ENCODE measurements at regions not wholly inside any gene's neighbourhood (a gene's known extent, or its start where the extent isn't known, plus 50 kb on each side); places are given as distances from the start of the nearest gene placed in this dataset.

- no peak for TF ChIP-seq CTCF (IDR thresholded peaks at IDR 0.05)
- TF ChIP-seq EZH2 (IDR thresholded peaks at IDR 0.05; ENCODE audit: borderline replicate concordance, insufficient read depth, low read depth, low read length, poor library complexity, severe bottlenecking): no peak
Measured at GRCh38 chr15:47610736-47611135, 106.6 kb upstream of the SEMA6D start.

Data from B cell (primary cell).